Fibroblast of villous mesenchyme (primary cell): ENCODE measurements at regions not wholly inside any gene's neighbourhood (a gene's known extent, or its start where the extent isn't known, plus 50 kb on each side); places are given as distances from the start of the nearest gene placed in this dataset.

Experiments
- DNase-seq: peaks from one replicate; pipeline ENCODE4 v3.0.0-alpha.2; 2010; ENCODE audit warnings: low read depth
- H3K4me3 ChIP-seq: 2 replicates; pipeline ENCODE4 v1.5.1; 2011; ENCODE audit warnings: low read depth, mild to moderate bottlenecking, low read length
- CTCF ChIP-seq: IDR thresholded peaks from 2 replicates; pipeline ENCODE4 v1.5.1; 2012; ENCODE audit warnings: low read depth, mild to moderate bottlenecking, low read length; ENCODE audit not compliant: insufficient read depth

- no peak for DNase-seq
- no peak overlapping the region for H3K4me3 ChIP-seq
- no peak for TF ChIP-seq CTCF
Observed at GRCh38 chr2:23131066-23131575, 253.9 kb upstream of the KLHL29 start.

DNA sequence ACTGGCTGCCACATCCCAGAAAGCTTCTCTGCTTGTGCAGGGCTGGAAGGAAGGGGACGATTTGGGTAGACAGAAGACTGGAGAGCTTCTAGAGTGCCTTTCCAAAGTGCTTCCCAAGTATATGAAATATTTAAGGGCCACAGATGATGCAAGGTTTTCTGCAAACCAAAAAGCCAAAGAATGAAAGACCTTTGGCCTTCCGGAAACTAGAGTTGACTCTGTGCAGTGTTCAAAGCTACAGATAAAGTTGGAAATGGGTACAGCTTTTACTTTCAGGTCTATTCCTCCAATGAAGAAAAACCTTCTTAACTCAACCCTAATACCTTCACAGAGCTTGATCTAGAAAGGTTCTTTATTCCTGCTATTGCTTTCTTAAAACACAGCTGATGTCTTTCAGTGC lies 253.0 kb upstream of the KLHL29 start:
- no peak for TF ChIP-seq CTCF
- DNase-seq = no peak
- H3K4me3 ChIP-seq = no peak overlapping the region

DNA sequence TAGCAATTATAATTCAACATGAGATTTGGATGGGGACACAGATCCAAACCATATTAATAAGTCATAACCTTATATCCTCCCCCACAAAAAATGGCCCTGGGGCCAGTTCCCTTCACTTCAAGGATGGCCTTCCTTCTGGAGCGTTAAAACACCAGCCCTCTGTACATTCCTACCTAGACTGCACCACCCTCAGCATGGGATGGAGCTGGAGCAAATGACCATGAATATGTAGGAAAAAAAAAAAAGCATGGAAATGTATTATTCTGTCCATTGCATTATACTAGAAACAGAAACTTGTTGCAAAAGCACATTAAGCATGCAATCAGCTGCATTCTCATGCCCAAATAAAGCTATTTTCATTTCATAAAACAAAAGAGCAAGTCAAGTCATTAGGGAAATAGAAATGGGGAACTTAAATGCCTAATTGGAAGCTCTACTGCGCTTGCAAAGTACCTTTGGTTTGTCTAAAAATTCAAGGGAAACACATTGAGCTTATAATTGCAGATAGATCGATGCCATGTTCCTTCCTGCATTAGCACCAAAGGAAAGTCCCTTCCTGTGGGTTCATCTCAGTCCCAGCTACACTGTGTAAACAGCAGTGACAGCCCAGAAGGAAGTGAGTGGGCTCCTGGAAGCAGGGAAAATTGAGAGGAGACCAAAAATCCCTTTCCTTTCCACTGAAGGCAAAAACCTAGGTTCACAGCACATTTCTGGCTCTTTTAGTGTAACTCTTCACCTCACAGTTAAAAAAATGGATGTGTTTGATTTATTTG lies 252.0 kb upstream of the KLHL29 start:
- DNase-seq = no peak
- TF ChIP-seq CTCF = no peak
- no peak overlapping the region for H3K4me3 ChIP-seq

- TF ChIP-seq CTCF = no peak
- no peak overlapping the region for H3K4me3 ChIP-seq
- DNase-seq = no peak
Observed at GRCh38 chr2:23134726-23135125, 250.3 kb upstream of the KLHL29 start.

- no peak for TF ChIP-seq CTCF
- DNase-seq = no peak
- no peak overlapping the region for H3K4me3 ChIP-seq
Observed at GRCh38 chr2:23135481-23136100, 249.4 kb upstream of the KLHL29 start.

GRCh38 chr2:23137166-23137565 lies 247.8 kb upstream of the KLHL29 start:
- TF ChIP-seq CTCF = no peak
- H3K4me3 ChIP-seq = no peak overlapping the region
- no peak for DNase-seq
